Stimulated activated CD4-positive, alpha-beta T cell treated with anti-CD3 and anti-CD28 coated beads, Interleukin-12 subunit alpha, Interleukin-12 subunit beta, amount 100 ng/mL, for 4 hours (primary cell): ENCODE measurements at regions not wholly inside any gene's neighbourhood (a gene's known extent, or its start where the extent isn't known, plus 50 kb on each side); places are given as distances from the start of the nearest gene placed in this dataset.

Experiments
- DNase-seq: peaks from one replicate; pipeline ENCODE4 v3.0.0-alpha.2; 2020

DNA sequence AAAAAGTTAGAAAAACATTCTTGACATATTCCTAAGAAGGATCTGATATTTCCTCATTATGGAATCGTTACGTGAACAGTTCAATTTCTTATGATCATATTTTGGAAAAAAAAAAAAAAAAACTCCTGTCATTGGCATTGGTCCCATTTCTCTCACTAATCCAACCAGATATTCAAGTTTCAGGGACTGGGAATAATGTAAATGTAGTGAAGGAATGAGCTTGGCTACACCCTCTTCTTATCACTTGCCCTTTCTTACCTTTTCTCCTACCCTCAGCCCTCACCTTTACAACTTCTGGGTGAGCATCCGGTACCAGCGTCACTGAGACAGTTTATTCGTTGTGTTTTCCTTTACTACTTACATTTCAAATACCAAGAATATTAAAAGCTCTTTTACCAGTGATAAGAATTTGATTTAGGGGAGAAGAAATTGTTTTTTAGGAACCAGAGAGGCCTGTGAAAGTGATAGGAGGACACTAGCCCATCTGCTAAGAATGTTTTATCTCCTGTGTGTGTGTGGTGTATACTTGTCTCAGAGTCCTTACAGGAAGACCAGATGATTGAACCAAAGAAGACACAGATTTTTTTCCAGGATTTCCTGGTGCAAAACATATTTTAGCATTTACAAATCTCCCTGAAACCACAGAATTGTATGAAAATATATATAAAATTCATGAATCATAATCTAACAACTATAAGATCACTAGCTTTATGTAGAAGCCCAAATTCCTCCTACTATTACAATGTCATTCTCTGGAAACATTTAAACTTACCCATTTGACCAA, 946.7 kb downstream of the ZPLD1 start:
- no peak for DNase-seq

DNA sequence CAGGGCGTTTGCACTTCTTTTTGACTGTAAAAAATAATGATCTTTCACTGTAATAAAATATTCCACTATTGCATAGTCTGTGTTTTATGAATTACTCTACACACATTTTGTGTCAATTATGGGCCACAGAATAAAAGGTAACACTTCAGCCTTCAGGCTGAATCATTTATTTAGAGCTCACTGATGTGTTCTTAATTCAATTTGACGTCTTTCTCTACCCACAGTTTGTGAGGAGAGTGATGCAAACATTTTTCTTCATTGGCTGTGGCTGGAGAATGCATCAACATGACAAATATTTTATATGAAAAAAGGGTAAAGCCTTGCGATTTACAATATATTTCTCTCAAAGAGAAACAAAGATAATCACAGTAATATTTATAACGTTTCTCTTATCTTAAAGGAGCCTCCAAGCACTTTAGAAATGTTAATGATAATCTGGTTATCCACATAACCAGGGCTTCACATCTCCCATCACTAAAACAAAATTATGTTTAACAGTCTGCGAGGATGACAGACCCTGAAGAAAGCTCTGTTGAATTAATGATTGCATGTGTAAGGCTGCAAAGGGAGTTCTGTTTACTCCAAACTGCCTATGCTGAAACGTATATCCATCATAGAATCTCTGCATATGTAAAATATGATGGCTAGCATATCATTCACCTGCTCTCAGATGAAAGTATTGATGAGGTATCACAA, 951.3 kb downstream of the ZPLD1 start:
- no peak for DNase-seq

DNA sequence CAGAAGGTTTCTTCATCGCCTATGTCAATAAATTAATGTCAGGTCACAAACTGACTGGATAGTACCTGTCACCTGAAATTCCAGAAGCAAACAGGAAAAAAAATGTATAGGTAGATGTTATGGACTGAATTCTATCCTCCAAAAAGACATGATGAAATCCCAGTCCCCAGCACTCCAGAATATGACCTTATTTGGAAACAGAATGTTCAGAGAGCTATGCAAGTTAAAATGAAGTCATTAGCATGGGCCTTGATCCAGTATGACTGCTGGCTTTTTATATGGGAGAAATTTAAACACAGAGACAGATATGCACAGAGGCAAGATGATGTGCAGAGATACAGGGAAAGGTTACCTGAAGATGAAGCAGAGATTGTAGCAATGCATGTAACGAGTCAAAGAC, 953.4 kb downstream of the ZPLD1 start:
- no peak for DNase-seq

DNA sequence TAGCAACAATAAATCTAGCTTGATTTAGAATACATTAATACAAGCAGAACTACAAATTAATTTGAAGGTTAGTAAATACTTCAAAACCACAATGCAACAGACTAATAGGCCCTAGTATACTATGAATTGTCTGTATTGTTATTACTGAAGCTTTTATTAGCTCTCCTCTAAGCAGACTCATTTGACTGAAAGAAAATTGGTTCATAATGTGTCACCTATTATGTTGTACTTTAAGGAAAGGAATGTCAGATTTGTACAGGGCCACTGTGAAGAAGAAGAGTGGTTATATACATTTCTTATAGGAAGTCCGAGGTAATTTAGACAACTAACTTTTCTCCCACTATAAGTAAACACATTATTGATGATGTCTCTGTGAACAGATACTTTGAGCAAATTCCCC, 954.5 kb downstream of the ZPLD1 start:
- DNase-seq, result no peak

DNA sequence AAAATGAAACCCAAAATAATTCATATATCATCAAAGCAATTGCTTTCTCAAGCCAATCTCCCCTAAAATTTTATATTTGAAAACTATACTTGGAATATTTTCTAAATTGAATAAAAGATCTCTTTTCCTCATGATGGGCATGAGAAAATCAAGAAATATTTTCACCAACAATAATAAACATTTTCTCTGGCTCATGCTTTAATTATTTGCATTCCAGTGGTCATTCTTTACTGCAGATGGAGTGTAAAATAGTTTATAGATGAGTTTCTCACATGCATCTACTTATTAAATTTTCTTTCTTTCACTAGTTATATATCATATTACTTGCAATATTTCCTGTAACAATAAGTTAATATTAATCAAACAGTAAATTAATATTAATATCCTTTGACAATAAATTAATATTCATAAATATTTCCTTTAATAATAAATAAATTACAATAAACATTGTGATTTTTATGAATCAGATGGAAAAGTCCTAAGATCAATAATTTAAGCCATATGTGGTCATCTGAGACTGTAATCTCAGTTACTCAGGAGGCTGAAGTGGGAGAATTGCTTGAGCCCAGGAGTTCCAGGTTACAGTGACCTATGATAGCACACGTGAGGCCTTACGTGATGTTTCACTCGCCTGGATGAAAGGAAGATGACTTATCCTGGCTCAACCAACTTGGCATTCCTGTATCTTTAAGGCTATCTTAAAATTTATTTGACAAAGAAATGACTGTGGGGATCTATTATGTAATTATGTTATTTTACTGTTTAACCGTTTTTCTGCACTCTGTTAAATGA, 958.8 kb downstream of the ZPLD1 start:
- no peak for DNase-seq

DNA sequence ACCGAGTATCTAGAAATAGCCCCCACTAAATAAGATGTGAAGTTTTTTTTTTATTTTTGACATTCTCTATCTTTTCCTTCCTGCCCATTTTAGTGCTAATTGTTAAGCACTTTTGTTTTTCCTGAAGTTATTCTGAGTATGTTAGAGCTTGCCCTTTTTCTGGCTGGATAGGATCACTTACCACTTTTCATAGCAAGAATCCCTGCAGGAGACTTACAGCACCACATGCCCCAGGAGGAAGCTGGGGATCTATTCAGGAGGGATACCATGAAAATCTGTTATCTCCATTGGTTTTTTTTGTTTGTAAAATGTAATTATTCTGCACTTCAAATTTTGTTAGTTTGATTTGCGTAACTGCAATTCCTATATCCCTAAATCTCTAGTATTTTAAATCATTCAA, 968.4 kb downstream of the ZPLD1 start:
- DNase-seq, result no peak

DNA sequence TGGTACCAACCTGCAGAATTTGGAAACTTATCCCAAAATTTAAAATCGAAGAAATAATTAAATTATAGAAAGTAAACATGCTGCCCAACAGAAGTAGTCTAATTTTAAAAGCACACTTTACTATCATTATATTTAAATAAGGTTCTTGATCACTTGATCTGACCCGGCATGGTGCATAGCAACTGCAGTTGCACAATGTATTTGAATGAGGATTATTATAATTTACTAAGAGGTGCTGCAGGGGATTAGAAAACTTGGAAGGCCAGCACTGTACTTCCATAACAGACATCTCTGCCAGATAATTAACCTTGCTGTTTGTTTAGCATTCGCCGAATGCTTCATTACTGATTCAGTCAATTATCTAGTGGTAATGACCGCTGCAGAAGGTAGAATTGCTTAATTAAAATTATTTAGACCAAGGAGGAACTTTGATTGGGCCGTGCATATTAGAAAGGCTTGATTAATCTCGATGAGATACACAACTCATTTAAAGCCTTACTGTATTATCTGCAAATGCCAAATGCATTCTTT, 971.6 kb downstream of the ZPLD1 start:
- no peak for DNase-seq

DNA sequence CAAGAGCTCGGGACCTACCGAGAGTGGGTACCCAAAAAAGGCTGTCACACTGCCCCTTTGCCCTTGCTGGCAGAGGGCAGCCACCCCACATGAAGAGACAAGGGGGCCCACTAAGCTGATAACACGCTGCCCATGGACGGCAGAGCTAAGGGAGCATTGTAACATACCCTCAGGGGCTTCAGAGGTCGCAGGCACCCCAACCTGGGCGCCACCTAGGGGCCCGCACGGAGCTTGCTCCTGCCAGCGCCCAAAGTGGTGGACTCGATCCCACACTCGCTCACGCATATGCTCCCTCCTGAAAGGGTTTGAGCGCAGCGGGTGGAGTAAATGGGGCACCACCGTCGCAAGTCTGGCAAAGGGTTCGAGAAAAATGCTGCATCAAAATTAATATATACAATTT, 975.4 kb downstream of the ZPLD1 start:
- DNase-seq, result no peak

DNA sequence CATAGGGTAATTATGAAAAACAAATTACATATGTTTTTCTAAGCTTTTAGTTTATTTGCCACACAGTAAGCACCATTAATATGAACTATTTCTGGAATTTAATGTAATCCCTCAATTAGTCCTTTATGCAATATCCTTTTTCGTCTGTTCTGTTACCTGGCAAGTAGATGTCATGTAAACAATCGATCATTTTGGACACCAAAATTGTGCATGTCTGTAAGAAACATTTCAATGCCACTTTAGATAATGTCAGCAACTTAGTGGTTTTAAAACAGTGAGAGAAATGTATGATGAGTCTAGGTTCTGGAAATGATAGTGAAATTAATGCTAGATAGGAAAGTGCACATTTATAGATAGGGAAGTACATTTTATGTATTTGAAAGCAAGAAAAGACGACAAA, 986.6 kb downstream of the ZPLD1 start:
- DNase-seq, result no peak

DNA sequence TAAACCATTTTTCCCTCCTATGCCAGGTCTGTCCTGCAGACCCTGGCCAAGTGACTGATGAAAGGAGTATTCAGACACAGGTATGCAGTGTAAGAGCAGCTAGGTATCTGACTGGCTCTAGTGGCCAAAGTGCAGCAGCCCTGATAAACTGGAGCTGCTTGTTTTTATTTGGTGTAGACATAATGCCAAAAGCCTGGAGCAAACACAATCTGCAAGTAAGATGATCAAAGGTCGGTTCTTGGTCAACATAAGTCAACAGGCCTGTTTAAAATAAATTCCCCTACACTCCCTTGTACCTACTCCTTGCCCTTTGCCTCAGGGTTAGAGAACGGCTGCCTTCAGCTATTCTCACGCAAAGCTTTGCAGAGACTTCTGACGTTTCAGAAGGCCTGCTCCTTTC, 1003.1 kb downstream of the ZPLD1 start:
- DNase-seq, result no peak

DNA sequence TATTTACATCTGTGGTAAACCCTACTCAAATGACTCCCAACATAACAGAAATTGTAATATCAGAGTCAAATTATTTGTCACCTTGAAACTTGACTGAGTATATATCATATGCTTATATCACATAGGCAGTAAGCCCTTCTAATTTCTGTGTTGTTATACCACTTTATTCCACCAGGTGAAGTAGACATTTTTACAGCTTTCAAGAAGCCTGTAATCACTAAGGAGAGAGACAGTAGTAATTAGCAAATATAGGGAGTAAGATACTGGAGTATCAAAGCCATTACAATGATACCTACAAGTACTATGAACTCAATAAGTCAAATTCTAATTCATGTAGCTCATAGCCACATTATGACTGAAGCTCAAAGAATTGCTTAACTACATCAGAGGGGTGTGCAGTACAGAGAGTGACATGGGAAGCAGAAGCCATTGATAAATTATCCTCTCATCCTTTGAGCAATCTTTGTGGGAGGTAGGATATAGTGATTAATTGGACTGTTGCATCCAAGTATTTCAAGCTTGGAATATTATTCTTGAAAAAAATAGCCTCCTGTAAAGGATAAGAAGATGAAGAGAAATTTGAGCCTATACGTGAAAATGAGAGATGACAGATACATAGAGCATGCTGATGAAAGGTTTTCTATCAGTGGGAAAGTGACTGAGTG, 1005.9 kb downstream of the ZPLD1 start:
- no peak for DNase-seq

DNA sequence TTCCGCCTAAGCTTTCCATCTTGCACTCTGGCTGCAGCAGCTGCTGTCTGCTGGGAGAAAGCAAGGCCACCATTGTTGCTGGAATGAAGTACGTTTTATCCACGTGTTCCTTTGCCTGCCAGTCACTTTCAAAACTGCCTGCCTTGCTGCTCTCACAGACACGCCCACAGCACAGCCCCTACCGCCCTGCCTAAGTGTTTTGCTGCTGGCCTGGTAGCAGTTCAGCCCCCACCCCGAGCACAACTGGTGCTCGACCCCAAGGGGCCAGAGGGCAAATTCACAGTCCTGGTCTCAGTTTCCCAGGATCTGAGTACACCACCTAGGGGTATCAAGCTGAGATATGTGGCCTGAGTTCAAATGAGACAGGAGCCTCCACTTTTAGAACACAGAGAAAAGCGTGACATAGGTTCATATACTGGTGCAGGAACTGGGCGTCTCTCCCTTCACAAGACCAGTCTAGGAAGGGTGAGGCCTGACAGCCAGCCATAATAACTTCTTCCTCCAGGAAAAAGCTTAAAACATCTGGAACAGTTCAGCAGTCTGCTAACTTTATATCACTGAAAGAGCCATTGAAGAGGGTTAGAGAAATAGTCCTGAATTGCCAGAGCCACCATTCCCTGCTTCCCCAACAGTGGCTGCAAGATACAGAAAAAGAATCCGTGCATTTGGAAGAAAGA, 1012.3 kb downstream of the ZPLD1 start:
- DNase-seq, result no peak

DNA sequence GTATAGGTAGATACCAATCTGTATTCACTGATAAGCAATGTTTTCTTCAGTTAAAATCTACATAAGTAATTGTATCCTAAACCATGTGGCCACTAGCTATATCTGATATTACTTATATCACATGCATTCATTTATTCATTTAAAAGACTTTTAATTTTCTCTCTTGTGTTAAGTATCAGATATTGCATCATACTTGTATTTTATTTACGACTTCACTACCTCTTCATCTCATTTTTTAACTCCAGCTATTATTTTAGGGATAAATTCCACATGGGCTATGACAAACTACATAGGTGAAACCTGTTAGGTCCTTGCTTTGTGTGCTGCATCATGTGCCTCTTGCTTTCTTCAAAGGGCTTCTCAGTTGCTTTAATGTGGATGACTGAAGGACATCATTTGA, 1018.3 kb downstream of the ZPLD1 start:
- no peak for DNase-seq

DNA sequence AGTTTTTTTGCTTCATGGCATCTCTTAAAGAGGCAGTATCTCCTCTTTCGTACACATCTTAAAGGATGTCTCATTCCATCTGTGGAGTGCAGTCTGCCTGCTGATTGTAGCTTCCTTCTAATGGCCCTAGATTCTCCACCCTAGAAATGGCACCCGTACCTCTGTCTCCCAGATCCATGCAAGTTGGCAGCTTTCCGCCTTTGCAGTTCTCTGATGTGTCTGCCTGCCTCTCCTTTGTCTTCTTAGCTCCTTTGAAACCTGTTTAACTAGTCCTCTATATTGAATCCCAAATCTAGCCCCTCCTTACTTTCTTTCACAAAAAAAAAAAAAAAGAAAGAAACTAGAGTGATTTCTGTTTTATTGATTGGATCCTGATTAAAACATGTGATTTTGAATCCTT, 1025.0 kb downstream of the ZPLD1 start:
- DNase-seq, result no peak

DNA sequence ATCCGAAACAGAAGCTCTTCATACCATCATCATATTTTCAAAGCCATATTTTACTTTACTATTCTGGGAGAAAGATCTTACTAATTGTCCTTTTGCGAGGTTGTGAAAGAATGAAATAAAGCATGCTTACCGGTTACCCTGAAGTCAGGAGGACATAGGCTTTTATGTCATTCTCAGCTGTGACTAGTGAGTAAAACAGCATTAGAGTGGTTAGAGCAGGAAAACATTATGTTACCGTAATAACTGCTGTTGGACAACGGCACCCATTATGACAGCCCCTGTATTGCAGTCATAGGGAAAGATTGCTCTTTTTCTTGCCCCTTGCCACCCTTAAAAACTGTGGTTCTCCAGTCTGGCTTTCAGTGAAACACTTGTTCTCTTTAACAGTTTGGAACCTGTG, 1035.7 kb downstream of the ZPLD1 start:
- DNase-seq, result no peak

DNA sequence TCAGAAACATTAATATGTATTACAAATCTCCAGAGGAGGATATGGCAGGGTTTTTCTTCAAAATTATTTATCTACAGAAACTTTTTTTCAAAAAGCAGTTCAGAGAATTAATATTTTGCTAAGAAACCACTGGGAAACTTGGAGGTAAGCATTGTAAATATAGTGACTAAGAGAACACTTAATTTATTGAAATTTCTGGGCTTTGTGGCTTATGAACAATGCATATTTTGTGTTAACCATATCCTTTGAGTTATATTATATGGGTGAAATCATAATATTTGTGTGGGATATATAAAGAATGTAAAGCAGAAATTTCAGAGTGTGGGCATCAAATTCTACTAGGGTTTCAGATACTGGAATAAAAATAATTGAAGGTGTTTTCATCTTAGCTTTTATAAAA, 1059.2 kb downstream of the ZPLD1 start:
- DNase-seq, result no peak

DNA sequence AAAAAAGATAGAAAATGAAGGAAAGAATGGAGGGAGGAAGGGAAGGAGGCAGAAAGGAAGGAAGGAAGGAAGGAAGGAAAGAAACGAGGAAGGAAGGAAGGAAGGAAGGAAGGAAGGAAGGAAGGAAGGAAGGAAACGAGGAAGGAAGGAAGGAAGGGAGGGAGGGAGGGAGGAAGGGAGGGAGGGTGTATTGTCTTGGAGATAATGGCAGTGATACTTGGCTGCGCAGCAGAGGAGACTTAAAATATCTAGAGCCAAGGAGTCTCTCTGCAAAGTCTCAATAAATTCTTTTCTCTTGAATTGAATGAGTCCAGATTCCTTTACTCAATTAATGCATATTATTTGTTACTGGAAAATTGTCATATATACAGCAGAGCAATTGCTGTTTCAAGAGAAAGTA, 1059.7 kb downstream of the ZPLD1 start:
- no peak for DNase-seq

DNA sequence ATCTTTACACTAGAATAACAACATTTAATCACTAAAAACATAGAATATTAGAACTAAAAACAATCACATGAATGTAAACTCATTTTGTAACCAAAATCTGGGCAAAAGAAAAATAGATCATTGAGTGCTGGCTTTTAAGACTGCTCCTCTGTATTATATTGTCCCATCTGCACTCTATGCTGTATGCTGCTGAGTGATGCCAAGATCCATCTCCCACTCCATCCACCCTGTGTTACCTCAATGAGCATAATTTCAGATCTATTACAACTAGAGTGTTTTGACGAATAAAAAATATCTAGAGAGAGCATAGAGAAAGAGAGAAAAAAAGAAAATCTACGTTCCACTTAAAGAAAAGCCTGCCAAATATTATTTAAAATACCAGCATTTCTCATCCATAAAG, 1060.4 kb downstream of the ZPLD1 start:
- DNase-seq, result no peak

DNA sequence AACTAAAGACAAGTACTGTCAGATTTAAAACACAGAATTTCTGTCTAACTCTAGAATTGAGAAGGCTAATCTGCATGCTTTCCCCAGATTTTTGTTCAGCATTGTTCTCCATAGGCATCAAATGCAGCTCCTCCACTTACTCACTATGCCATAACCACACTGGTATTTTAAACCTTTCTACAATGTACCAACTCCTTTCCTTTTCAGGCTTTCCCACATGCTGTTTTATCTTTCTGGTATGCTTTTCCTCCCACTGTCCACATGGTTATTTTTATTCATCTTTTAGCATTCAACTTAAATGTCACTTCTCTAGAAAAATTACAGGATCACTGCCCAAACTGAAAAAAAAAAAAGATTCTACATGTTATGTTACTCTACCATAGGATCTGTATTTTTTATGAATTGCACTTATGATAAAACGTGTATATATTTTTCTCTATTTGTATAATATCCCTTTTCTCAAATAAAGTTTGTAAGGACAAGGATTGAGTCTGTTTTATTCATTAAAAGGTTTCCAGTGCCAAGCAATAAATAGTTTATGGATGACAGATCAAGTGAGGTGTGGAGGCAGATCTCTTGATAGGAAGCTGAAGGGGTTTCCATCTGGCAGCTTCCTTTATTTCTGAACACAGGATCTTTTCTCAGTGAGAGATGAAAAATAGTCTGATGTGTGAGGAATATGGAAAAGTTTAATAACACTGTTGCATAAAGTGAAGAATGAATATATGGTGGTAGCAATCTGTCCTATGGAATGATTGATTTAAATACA, 1064.5 kb downstream of the ZPLD1 start:
- DNase-seq, result no peak

DNA sequence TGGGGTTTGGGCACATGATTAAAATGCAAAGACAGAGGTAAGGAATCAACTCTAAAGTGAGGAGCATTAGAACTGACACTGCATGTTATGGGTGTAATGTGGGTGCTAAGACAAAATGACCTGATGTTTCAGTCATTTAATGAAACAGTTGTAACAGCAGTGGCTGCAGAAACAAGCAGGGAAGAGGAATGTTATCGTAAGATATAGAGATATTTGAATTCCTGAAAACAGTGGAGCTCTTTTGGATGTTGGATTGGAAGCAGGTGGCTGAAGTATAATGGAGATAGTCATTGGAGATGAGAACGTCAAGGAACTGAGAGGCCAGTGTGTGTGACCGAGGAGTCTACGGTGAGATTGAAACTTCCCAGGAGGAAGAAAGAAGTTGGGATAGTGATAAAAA, 1065.2 kb downstream of the ZPLD1 start:
- no peak for DNase-seq

DNA sequence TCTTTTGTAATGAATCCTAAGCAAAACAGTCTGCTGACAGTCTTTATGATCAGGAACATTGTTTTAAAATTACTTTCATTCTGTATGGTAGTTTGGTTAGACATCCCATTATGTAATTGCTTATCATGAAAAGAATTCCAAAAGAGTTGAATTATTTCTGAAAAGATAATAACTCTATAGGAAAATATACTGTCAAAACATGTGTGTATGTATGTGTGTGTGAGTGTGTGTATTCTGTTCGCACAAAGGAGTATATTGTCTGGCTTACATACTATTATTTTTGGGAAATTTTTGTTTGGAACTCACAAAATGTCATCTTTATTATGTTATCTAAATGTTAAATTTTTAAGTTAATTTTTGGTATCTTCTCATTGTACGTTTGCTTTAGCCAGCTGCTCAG, 1075.9 kb downstream of the ZPLD1 start:
- DNase-seq, result no peak

DNA sequence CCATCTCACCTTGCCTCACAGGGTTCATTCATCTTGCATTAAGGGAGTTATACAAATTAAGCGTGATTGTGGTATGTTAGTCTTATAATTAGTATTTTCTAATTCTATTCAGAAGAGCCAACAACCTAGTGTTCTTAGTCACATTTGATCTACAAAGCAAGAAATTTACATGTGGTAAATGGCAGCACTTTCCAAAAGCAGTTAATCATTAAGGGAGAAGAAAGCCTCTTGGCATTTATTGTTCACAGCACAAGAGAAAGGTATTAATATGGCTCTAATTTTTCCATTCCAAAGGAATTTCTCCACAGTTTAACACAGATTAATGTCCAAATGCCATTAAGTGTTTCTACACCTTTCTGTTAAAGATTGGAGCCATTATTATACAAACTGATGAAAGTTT, 1077.1 kb downstream of the ZPLD1 start:
- no peak for DNase-seq
